CD14-positive monocyte (primary cell): ENCODE measurements at regions not wholly inside any gene's neighbourhood (a gene's known extent, or its start where the extent isn't known, plus 50 kb on each side); places are given as distances from the start of the nearest gene placed in this dataset.

Source experiments
- DNase-seq, 3 donors: peaks; one replicate each; pipeline ENCODE4 v3.0.0-alpha.2; 2011 to 2022
- H2AFZ ChIP-seq: 2 replicates; pipeline ENCODE4 v1.6.0; 2012; ENCODE audit warnings: mild to moderate bottlenecking, low read depth, low read length, inconsistent platforms; ENCODE audit not compliant: insufficient read depth, poor library complexity, severe bottlenecking
- H3K27ac ChIP-seq, 2 donors: 1 replicate in 1 of 2; 2 replicates in 1 of 2; pipeline ENCODE4 v1.5.1; 2012 to 2013; ENCODE audit warnings: low read length in 2 of 2, control low read depth in 1 of 2, inconsistent platforms in 1 of 2, low read depth in 1 of 2, mild to moderate bottlenecking in 1 of 2
- H3K27me3 ChIP-seq, 2 donors: one replicate each; pipeline versions ENCODE4 v1.6.0 to v1.6.1; 2011 to 2013; ENCODE audit warnings: low read length in 2 of 2; ENCODE audit not compliant: control insufficient read depth in 2 of 2, insufficient read depth in 2 of 2
- H3K36me3 ChIP-seq, 2 donors: replicated peaks in 1 of 2; 1 replicate in 1 of 2; 2 replicates in 1 of 2; pipeline versions ENCODE4 v1.5.1 to v1.6.1; 2012 to 2013; ENCODE audit warnings: low read length in 2 of 2, control low read depth in 1 of 2, inconsistent platforms in 1 of 2, mild to moderate bottlenecking in 1 of 2; ENCODE audit not compliant: insufficient read depth in 2 of 2, control insufficient read depth in 1 of 2
- H3K4me1 ChIP-seq, 2 donors: 1 replicate in 1 of 2; 2 replicates in 1 of 2; pipeline versions ENCODE4 v1.5.1 to v1.6.1; 2012 to 2013; ENCODE audit warnings: low read length in 2 of 2, control low read depth in 1 of 2, inconsistent platforms in 1 of 2, mild to moderate bottlenecking in 1 of 2, moderate library complexity in 1 of 2; ENCODE audit not compliant: insufficient read depth in 2 of 2, control insufficient read depth in 1 of 2
- H3K4me2 ChIP-seq: replicated peaks from 2 replicates; pipeline ENCODE3; 2012; ENCODE audit warnings: low read length, moderate library complexity, mild to moderate bottlenecking; ENCODE audit not compliant: poor library complexity, severe bottlenecking; ENCODE audit errors: extremely low read depth
- H3K4me3 ChIP-seq, 3 experiments: fragments of 200-600 bp in 1 of 3; sonication (generic) in 1 of 3; replicated peaks in 1 of 3; 1 replicate in 2 of 3; 2 replicates in 1 of 3; pipeline ENCODE4 v1.5.1; 2011 to 2013; ENCODE audit warnings: low read length in 3 of 3, mild to moderate bottlenecking in 3 of 3, control low read depth in 2 of 3, low read depth in 2 of 3, inconsistent platforms in 1 of 3, moderate library complexity in 1 of 3
- H3K79me2 ChIP-seq: 2 replicates; pipeline ENCODE4 v1.6.0; 2012; ENCODE audit warnings: mild to moderate bottlenecking, control low read depth, inconsistent platforms, low read length, moderate library complexity; ENCODE audit not compliant: insufficient read depth
- H3K9ac ChIP-seq: 2 replicates; pipeline ENCODE4 v1.6.0; 2017; ENCODE audit warnings: low read length, mild to moderate bottlenecking; ENCODE audit not compliant: insufficient read depth, poor library complexity, severe bottlenecking
- H3K9me3 ChIP-seq, 2 donors: replicated peaks in 1 of 2; 1 replicate in 1 of 2; 2 replicates in 1 of 2; pipeline versions ENCODE4 v1.5.1 to v1.6.1; 2012 to 2013; ENCODE audit warnings: low read length in 2 of 2, control low read depth in 1 of 2; ENCODE audit not compliant: control insufficient read depth in 1 of 2, insufficient read depth in 1 of 2
- H4K20me1 ChIP-seq: 2 replicates; pipeline ENCODE4 v1.6.0; 2012; ENCODE audit warnings: mild to moderate bottlenecking, low read length, control low read depth, moderate library complexity; ENCODE audit not compliant: insufficient read depth
- H3K27ac Mint-ChIP-seq, 7 donors: one replicate each; pipeline ENCODE4 v1.8.0; 2020; ENCODE audit warnings: mild to moderate bottlenecking in 7 of 7, mixed read lengths in 7 of 7, moderate library complexity in 6 of 7, inconsistent platforms in 2 of 7
- H3K27me3 Mint-ChIP-seq, 3 donors: one replicate each; pipeline ENCODE4 v1.8.0; 2021 to 2022; ENCODE audit warnings: low read depth in 3 of 3, mild to moderate bottlenecking in 3 of 3, mixed read lengths in 3 of 3, moderate library complexity in 3 of 3, inconsistent platforms in 1 of 3
- H3K36me3 Mint-ChIP-seq, 2 donors: one replicate each; pipeline ENCODE4 v1.8.0; 2020; ENCODE audit warnings: mixed read lengths in 2 of 2, inconsistent platforms in 1 of 2, mild to moderate bottlenecking in 1 of 2
- H3K4me1 Mint-ChIP-seq: one replicate; pipeline ENCODE4 v1.8.0; 2020; ENCODE audit warnings: mild to moderate bottlenecking, mixed read lengths
- H3K4me3 Mint-ChIP-seq, 2 donors: one replicate each; pipeline ENCODE4 v1.8.0; 2020; ENCODE audit warnings: mild to moderate bottlenecking in 2 of 2, mixed read lengths in 2 of 2, moderate library complexity in 1 of 2
- H3K9me3 Mint-ChIP-seq, 7 donors: one replicate each; pipeline ENCODE4 v1.8.0; 2020 to 2022; ENCODE audit warnings: mixed read lengths in 7 of 7, mild to moderate bottlenecking in 6 of 7, moderate library complexity in 6 of 7, inconsistent platforms in 2 of 7
- WGBS: methylation state at CpG from one replicate; pipeline ENCODE4 v1.1.5; 2013; ENCODE audit warnings: missing lambda C conversion rate; ENCODE audit not compliant: insufficient coverage; 5-methylcytosine and 5-hydroxymethylcytosine counted together
- intact Hi-C, 2 donors: fragments of 100-400 bp; cut with micrococcal nuclease; formaldehyde crosslinking; loops; one replicate each; pipeline versions ENCODE4 v1.15.0 to v1.15.1; 2023
- TF ChIP-seq, protein P1 (sequence below): fragments of 200-600 bp; IDR thresholded peaks from one replicate; pipeline ENCODE4 v1.8.0; 2022; ENCODE audit warnings: antibody characterized with exemption, mild to moderate bottlenecking

DNA sequence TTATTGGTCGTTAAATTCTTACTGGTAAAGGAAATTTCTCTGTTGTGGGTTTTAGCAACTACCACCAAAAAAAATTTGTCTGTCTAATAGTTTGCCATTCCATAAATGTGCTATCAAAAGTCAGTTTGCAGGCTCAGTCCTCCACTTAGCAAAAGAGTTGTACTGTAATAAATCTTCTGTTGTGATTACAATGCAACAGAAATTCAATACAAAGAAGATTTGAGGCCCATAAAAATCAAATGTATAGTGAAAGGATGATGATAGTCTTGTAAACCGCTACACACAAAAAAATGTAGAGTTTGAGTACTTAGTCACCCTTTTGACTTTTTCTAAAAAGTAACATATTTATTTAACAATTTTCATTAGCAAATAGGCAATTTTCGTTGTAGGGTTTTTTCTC is 251.7 kb downstream of the VGLL3 start:
- Mint-ChIP-seq H3K27ac (no peak overlapping the region), H3K4me1 (peaks cover 1% of the 10 kb centered on the region), H3K9me3 (no peaks in the 10 kb centered on the region), H3K27me3 (peaks cover 0 to 2% (median 0%) of the 10 kb centered on the region in 3 donors), H3K4me3 (no peak overlapping the region), H3K36me3 (no peaks in the 10 kb centered on the region)
- Histone ChIP-seq H3K79me2 (no peaks in the 10 kb centered on the region), H3K4me3 (no peak overlapping the region), H4K20me1 (no peaks in the 10 kb centered on the region), H3K4me1 (no peaks in the 10 kb centered on the region), H2AFZ (no peak overlapping the region), H3K9ac (no peak overlapping the region), H3K9me3 (no peaks in the 10 kb centered on the region), H3K4me2 (no peak overlapping the region), H3K27me3 (no peaks in the 10 kb centered on the region), H3K36me3 (no peaks in the 10 kb centered on the region), H3K27ac (no peak overlapping the region)
- DNase-seq: no peak
- WGBS: no CpG with 5 or more reads among the region's 3 CpGs
- intact Hi-C loops: no loop called here
- TF ChIP-seq, protein P1, sequence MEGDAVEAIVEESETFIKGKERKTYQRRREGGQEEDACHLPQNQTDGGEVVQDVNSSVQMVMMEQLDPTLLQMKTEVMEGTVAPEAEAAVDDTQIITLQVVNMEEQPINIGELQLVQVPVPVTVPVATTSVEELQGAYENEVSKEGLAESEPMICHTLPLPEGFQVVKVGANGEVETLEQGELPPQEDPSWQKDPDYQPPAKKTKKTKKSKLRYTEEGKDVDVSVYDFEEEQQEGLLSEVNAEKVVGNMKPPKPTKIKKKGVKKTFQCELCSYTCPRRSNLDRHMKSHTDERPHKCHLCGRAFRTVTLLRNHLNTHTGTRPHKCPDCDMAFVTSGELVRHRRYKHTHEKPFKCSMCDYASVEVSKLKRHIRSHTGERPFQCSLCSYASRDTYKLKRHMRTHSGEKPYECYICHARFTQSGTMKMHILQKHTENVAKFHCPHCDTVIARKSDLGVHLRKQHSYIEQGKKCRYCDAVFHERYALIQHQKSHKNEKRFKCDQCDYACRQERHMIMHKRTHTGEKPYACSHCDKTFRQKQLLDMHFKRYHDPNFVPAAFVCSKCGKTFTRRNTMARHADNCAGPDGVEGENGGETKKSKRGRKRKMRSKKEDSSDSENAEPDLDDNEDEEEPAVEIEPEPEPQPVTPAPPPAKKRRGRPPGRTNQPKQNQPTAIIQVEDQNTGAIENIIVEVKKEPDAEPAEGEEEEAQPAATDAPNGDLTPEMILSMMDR: no peak

DNA sequence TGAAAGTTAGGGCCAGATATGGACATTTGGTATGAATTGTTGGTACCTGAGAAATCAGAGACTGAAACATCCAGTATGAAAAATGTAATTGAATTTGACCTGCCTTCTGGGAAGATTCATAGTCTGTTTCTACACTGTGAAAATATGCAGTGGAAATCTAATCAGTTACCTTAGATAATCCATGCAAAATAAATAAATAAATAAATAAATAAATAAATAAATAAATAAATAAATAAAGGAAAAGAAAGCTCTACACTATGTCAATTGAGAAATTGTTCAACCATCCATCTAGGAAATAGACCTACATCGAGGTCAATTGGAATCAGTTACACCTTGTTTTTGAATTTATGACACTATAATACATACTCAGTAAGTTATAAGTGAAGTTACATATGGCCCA is 252.3 kb downstream of the VGLL3 start:
- no peak overlapping the region for H3K27ac ChIP-seq
- no peaks in the 10 kb centered on the region for H3K4me1 ChIP-seq
- no peak for DNase-seq
- TF ChIP-seq, protein P1: no peak
- Mint-ChIP-seq H3K4me3 (no peak overlapping the region), H3K4me1 (peaks cover 1% of the 10 kb centered on the region), H3K27me3 (peaks cover 0 to 2% (median 0%) of the 10 kb centered on the region in 3 donors), H3K36me3 (no peaks in the 10 kb centered on the region), H3K27ac (no peak overlapping the region), H3K9me3 (no peaks in the 10 kb centered on the region)
- H3K9ac ChIP-seq: no peak overlapping the region
- no peak overlapping the region for H2AFZ ChIP-seq
- H3K79me2 ChIP-seq: no peaks in the 10 kb centered on the region
- no peak overlapping the region for H3K4me3 ChIP-seq
- H3K27me3 ChIP-seq: no peaks in the 10 kb centered on the region
- no peaks in the 10 kb centered on the region for H3K36me3 ChIP-seq
- no CpG with 5 or more reads among the region's 1 CpG for WGBS
- no peaks in the 10 kb centered on the region for H3K9me3 ChIP-seq
- H4K20me1 ChIP-seq: no peaks in the 10 kb centered on the region
- intact Hi-C loops: no loop called here
- no peak overlapping the region for H3K4me2 ChIP-seq
